ENCODE measurements at regions not wholly inside any gene's neighbourhood (a gene's known extent, or its start where the extent isn't known, plus 50 kb on each side); places are given as distances from the start of the nearest gene placed in this dataset.

DNA sequence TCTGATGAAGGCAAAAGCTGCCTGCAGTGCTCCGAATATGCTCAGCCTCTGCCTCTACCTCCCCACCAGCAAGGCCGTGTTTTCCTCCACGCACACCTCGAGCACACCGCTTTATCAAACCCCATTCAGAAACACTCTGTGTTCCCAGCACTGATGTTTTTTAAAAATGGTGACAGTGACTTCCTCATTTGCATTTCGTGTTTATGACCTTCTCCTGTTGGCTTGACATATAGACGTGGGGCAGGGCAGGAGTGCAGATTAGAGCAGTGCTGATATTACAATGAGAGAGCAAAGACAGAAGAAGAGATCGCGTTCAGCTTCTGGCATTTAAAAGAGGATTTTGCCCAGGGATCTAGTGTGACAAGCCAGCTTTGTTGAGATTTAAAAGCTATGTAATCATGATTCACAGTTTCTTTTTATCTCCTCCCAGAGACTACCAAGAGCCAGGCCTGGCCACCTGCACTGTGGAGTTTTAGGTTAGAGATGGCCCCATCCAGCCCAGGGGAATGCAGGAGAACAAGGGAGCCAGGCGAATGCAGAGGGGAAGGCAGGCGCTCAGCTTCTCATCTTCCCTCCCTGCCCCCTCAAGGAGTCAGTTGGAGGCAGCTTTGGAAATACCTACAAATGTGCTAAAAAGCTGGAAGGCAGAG lies 61.5 kb upstream of the NEDD4L start:
- ATAC-seq (no peak), FAIRE-seq (no peak), DNase-seq (no peak)
- 86 to 89% methylated on average over 11 of the region's 11 CpGs for WGBS, 2 donors
- H3K4me1 ChIP-seq = peaks cover 0 to 15% (median 12%) of the 10 kb centered on the region in 3 donors
- intact Hi-C loops (cut with DNase I) = no loop called here
- no peaks in the 10 kb centered on the region for H3K36me3 ChIP-seq
- H3K9me3 ChIP-seq = no peaks in the 10 kb centered on the region
- H3K27ac ChIP-seq = no peak overlapping the region
- H3K4me3 ChIP-seq = no peak overlapping the region
- H3K27me3 ChIP-seq = no peaks in the 10 kb centered on the region
- TF ChIP-seq CTCF (IDR thresholded peaks at IDR 0.05) = no peak

DNA sequence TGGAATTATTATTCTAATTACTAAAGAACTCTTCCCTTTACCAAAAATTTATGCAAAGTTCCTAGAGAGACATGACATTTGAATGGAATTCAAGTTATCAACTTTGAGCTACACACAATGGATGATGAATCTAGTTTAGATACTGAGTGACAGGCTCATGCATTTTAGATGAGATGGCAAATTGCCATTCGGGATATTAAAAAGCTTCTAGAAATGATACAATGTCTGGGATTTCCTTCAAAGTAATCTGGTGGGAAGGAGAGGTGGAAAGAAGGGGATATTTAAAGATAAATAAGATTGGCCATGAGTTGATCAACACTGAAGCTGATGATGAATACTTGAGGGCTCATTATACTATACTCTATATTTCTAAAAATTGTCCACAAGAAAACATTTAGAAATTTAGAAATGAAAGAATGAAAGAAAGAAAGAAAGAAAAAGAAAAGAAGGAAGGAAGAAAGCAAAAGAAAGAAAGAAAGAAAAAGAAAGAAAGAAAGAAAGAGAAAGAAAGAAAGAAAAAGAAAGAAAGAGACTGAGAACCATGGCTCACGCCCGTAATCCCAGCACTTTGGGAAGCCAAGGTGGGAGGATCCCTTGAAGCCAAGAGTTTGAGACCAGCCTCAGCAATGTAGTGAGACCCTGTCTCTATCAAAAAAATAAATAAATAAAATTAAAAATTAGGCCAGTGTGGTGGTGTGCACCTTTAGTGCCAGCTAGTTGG lies 62.6 kb upstream of the NEDD4L start:
- Histone ChIP-seq H3K27ac (peak overlapping the region in 1 of 4 donors; percentile 6), H3K9me3 (no peaks in the 10 kb centered on the region), H3K36me3 (no peaks in the 10 kb centered on the region), H3K4me3 (no peak overlapping the region), H3K27me3 (no peaks in the 10 kb centered on the region), H3K4me1 (peaks cover 0 to 23% (median 17%) of the 10 kb centered on the region in 3 donors)
- intact Hi-C loops (cut with DNase I) = no loop called here
- 77 to 81% methylated on average over 3 of the region's 3 CpGs for WGBS, 2 donors
- no peak for ATAC-seq
- no peak for TF ChIP-seq CTCF (IDR thresholded peaks at IDR 0.05)
- no peak for FAIRE-seq
- no peak for DNase-seq

- H3K27ac ChIP-seq = peak overlapping the region in 2 of 4 donors; percentile 0 to 6
- no peak overlapping the region for H3K4me3 ChIP-seq
- 18 to 25% methylated on average over 4 of the region's 4 CpGs for WGBS, 2 donors
- H3K4me1 ChIP-seq = peaks cover 0 to 24% (median 22%) of the 10 kb centered on the region in 3 donors
- ATAC-seq = peak; percentile 42 to 74 (median 56)
- H3K9me3 ChIP-seq = no peaks in the 10 kb centered on the region
- H3K27me3 ChIP-seq = no peaks in the 10 kb centered on the region
- no peak for FAIRE-seq
- no peak for DNase-seq
- TF ChIP-seq CTCF (IDR thresholded peaks at IDR 0.05) = no peak
- no peaks in the 10 kb centered on the region for H3K36me3 ChIP-seq
- intact Hi-C loops (cut with DNase I) = no loop called here
These were observed 63.3 kb upstream of the NEDD4L start for GRCh38 chr18:57980573-57981307.

DNA sequence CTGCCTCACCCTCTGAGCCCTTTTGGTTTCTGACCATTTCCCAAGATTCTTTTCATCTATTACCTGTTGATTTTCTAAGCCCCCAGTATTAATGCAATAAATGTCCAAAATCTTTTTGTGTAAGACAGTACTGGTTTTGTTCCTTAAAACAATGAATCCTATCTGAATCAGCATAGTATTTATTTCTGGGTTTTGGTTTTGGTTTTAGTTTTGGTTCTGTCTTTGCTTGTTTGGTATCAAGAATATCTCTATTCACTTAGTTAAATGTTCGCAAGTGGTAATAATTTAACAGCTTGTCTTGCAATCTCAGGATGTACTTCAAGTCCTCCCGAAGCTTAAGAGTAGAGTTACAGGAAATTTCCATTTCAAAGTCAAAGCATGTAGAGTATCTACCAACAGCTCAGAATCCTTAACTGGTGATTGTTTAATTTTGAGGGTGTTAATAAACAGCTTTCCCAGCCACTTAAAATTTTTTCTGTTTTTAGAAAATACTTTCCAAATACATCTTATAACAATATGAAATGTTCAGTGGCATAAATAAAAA lies 67.7 kb upstream of the NEDD4L start:
- DNase-seq (no peak), ATAC-seq (peak in 2 of 4 donors; percentile 33 to 54), FAIRE-seq (peak; percentile 67)
- Histone ChIP-seq H3K4me1 (peaks cover 0 to 24% (median 21%) of the 10 kb centered on the region in 3 donors), H3K9me3 (no peaks in the 10 kb centered on the region), H3K27ac (peak overlapping the region in 2 of 4 donors; percentile 27 to 39), H3K36me3 (no peaks in the 10 kb centered on the region), H3K4me3 (peak overlapping the region in 1 of 4 donors; percentile 5), H3K27me3 (no peaks in the 10 kb centered on the region)
- no peak for TF ChIP-seq CTCF (IDR thresholded peaks at IDR 0.05)
- intact Hi-C loops (cut with DNase I) = loop anchor here in 1 of 3 donors (10.0 kb wide), 1 partner anchor 148 kb away; no protein-coding TSS in a partner anchor
- 6% methylated on average over 2 of the region's 2 CpGs for WGBS, 2 donors

Measured in pancreas (tissue), 10 donors.